NCI-H2171 (cell line): ENCODE measurements at regions not wholly inside any gene's neighbourhood (a gene's known extent, or its start where the extent isn't known, plus 50 kb on each side); places are given as distances from the start of the nearest gene placed in this dataset.
"Not testable (repeated sequence)": the region's sequence is repeated elsewhere in the genome, so short reads cannot be mapped to it uniquely, and the experiment has no call there.

Source experiments
- DNase-seq: peaks from one replicate; lab custom pipeline; 2025; lab: John Stamatoyannopoulos, UW

DNA sequence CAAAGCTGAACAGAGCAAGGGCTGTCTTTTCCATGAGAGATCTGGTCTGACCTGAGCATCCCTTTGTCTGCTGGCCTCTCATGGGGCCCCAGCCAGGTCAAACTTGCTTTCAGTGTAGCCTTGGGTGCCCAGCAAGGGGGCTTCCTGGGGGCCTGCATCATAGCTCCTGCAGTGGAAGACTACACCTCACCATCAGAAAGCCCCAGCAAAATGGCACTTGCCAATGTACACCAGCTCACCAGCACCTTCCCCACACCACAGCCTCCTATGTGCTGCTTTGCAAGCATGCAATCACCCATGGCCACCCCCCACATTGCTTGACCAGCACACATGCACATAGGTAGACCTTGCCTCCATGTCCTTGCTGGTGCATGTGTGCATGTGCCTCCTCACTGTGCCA, 1478.1 kb downstream of the FSTL5 start:
- DNase-seq: no peak

DNA sequence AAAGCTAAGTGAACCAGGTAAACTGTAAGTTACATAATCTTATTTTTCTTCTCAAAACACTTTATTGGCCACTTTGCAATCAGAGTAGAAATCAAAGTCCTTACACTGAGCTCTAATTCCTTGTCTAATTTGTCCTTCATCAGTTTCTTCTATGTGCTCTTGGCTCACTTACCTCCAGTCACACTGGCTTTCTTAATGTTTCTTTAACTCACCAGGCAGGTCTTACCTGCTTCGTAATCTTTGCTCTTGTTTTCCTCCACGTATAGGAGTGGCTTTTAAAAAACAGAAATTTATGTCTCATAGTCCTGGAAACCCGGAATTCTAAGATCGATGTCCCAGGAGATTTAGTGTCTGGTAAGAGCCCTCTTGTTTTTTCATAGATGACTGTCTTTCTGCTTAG, 1462.1 kb downstream of the FSTL5 start:
- DNase-seq: no peak

DNA sequence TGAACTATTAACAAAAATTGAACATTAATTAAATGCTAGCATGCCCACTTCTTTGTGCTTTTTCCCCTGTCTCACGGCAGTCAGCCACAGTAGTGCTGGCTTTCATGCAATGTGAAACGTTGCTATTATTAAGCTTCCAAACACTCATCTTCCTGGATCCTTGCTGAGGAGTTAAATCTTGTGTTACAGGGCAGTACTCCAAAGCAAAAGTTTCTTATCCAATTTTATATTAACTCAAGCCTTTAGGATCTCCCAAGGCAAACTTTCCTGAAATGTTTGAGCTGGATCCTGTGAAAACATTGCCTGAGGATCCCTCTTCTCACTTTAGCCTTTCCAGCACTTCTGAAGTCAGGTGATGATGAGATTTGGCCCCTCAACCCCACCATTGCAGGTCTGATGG, 1454.8 kb downstream of the FSTL5 start:
- DNase-seq: no peak

DNA sequence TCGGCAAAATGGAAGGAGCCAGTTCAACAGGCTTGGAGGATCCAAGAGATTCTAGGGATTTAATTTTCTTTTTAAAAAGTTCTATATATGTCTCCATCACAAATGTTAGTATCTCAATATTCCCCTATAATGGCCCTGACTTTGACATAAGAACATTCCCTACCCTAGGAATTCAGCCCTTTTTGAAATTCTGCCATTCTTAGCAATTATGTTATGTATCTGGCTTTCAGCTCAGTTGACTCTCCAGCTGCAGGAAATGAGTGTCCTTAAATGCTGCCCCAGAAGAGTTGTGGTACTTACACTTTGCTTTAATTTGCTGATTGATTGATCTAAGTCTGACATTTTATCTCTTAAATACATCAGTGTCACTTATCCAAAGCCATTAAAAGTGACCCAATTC, 1454.3 kb downstream of the FSTL5 start:
- no peak for DNase-seq

DNA sequence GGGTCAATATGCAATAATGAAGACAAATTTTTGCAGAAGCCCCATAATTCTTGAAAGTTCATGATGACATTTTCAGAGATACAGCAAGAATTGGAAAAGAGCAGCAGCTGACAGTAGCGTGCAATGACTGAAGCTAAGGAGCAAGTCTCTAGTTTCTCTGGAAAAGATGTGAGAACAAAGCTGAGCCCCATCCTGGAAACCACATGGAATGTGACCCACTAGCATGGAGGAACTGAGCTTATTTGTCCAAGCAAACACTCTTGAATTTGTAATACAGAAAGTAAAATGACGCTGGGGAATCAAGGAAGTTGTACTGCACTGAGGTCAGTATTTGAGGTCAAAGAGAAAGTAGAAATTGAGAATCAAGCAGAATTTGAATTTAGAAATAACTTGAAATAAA, 1447.2 kb downstream of the FSTL5 start:
- no peak for DNase-seq

DNA sequence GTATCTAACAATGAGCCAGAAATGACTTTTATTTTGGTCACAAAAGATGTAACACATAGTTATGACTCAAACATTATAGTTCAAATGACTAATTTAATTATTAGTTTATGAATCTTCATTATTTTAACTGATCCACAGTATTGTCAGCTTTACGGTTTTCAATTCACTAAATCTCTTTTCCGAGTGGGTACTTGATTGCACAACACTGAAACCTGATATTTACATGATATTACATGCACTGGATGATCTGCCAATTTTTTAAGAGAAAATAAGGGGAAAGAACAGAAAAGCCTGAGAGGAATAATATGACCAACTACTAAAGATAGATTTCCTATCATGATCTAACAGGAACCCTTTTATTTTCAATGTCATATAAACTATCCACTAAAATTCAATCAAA, 1446.0 kb downstream of the FSTL5 start:
- no peak for DNase-seq

DNA sequence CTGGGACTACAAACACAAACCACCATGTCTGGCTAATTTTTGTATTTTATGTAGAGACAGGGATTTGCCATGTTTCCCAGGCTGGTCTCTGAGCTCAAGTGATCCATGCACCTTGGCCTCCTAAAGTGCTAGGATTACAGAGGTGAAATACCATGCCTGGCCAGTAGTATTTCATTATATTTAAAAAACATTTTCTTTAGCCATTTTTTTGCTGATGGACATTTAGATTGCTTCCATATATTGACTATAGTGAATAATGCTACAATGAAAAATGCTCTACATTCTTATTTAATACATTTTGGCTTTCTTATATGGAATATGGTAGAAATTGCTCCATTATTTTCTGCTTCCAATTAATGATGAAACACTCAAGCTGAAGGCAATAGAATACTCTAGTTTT, 1439.7 kb downstream of the FSTL5 start:
- DNase-seq: no peak

DNA sequence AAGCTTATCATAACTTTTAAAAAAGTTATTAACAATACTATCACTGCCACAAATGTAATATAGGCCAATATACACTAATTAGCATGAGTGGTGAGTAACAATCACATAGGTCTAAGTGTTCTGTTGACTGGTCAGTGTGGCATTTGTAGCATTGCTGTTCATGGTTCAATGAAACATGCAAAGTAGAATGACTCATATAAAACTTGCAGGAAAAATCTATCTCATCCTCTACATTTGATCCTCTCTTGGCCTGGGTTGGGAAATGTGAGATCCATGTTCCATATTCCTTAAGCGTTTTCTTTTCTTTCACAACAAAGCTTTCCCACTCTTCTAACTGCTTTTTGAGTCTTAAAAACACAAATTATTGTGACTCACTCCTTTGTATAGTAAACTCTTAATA, 1418.7 kb downstream of the FSTL5 start:
- no peak for DNase-seq

DNA sequence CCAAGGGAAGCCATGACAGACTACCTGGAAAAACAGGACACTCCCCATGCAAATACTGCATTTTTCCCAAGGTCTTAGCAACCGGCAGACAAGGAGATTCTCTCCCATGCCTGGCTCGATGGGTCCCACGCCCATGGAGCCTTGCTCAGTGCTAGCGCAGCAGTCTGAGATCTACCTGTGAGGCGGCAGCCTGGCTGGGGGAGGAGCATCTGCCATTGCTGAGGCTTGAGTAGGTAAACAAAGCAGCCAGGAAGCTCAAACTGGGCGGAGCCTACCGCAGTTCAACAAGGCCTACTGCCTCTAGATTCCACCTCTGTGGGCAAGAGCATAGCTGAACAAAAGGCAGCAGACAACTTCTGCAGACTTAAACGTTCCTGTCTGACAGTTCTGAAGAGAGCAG, 1417.2 kb downstream of the FSTL5 start:
- not testable (repeated sequence) for DNase-seq

DNA sequence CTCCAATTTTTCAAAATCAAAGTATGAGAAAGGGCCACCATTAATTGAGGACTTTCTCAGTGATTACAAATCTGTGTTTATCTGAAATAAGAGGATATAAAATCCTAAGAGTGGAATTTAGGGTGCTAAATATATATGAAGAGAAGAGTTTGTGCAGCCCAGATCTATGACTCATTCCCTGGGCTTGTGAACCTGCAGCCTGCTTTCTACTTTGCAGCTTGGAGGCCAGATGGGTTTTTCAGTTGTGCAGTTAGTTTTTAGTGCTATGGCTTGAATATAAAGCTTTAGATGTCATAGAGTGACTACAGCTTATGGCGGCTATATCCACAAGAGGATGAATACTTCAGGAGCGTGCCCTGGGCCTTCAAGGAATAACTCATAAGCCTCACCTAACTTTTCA, 1391.1 kb downstream of the FSTL5 start:
- no peak for DNase-seq

DNA sequence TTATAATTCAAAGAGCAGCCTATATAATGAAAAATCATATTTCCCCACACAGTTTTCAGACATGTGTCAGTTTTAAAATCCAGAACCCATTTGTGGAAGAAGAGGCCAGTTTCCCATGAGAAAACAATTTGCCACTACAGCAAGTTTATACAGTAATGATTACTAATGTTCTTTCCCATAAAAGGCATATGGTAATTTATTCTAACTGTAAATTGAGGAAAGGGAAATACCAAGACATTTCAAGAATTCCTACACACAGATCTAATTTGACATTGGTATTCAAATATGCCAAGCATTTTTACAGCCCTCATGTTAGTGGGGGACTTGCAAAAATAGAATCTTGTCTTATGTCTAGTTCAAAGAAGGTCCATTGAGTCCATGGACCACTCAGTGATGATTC, 1368.6 kb downstream of the FSTL5 start:
- no peak for DNase-seq

DNA sequence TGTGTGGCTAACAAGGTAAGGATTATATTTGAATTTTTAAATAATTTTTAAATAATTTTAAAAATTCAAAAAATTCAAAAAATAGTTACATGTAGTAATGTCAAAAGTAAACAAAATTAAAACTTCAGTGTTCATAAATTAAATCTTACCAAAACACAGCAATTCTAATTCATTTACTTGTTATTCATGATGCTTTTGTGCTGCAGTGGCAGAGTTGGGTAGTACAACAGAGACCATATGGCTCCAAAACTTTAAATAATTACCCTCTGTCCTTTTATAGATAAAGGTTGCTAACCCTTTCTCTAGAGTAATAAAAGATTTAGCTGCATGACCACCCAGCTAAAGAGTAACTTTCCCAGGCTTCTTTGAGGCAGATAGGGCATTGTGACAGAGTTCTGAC, 1355.6 kb downstream of the FSTL5 start:
- no peak for DNase-seq

DNA sequence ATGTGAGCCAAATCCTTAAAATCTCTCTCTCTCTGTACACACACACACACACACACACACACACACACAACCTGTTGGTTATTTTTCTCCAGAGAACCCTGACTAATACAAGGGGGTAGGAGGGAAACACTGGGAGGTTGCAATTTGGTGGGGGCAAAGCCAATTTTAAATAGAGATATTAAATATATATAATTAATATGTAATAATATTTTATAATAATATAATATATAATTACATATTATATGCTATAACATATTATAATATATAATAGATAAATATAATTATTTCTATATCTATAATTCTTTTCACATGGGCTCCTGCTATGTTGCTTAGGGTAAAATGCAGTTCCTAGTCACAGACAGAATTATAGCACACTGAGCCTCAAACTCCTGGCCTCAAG, 1354.2 kb downstream of the FSTL5 start:
- DNase-seq: no peak

DNA sequence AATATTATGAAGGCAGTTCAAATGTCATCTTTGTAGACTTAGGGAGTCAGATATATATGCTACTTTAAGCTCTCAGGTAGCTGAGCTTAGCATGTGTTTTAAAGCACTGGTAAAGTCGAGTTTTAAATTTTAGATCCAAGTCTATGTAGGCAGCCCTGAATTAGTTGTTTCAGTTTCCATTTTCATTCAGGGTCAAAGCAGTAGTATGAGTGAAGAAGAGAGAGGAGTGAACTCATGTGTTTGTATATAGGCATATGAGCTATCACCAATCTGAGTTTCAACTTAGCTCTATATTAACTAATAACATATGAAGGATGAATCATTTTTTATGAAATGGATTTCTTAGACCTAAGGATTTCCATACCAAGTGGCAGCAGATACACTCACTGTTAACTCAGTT, 1353.4 kb downstream of the FSTL5 start:
- no peak for DNase-seq

DNA sequence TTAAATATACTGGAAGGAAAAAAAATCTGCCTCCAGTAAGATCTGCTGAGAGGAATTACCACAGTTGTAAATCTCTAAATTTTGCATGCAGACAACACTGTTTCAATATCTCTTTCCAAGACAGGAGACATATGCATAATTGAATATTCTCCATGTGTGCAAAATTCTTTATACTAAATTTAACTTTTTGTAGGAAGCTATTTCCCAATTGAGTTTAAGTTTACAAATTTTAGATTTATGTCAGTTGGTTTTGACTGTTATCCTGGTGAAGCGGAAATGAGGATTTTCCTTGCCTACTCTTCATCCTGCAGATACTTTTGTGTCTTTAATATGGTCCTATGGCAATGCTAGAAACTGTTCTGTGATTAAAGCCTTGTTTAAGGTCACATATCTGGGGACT, 1352.9 kb downstream of the FSTL5 start:
- DNase-seq: no peak

DNA sequence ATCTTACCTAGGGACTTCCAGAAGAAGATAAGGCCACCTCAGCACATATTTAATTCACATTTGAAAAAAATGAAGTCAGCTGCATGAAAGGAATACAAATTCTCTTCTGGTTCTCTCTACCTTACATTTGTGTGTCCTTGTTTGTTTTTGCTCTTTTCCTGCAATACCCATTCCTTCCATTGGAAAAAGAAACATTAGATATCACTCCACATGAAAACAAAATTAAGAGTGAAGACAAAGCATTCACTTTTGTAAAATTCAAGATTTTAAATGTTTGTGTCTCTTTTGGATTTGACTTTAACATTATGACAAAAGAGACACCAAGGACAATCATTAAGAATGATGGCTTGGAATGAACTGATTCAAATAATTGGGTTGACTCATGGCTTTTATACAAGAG, 1351.8 kb downstream of the FSTL5 start:
- no peak for DNase-seq

DNA sequence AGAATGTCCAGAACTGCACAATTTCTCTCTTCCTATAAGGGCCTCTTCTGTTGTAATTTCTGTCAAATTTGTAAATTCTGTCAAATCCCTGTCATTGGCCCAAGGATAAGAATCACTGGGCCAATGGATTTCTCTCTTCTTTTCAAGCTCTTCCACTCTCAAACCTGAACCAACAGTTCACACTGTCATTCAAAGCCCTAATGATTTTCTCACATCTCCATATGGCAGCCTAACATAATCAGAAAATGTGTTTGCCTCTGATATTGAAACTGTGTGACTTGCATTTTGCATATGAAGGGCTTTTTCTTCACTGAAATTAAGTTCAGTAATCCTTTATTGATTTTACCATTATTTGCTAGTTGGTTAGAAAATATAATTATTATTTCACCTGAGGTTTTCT, 1349.1 kb downstream of the FSTL5 start:
- no peak for DNase-seq

DNA sequence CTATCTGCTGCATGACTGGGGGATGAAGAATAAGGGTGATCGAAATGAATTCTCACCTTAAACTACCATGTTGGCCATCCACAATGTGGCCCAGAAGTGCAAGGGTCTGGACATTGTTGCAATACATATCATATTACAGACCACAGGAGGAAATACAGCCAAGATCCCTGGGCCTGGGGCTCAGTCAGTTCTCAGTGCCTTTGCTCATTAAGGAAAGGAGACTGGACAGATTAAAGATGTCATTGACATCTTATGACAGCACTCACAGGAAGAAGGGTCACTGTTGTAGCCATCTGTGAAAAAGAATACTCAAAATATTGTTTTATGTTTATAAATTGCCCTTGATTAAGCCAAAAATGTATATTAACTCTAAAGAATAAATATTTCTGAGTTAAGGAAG, 1345.2 kb downstream of the FSTL5 start:
- DNase-seq: no peak

DNA sequence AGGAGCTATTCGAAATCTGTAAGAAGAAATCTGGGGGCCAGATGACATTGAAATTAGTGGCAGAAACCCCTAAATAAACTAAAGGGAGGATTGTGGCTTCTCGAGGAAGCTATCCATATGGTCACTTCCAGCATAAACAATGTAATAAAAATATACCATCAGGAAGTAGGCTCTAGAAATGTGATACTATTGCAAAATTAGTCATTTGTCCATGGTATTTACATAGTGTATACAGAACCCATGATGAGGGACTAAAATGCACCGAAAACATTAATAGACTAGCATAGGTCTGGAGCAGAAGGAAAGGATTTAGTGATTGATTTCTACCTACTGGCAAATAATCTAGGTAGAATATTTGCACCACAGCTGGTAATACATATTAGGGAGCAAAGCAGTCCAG, 1344.0 kb downstream of the FSTL5 start:
- no peak for DNase-seq

DNA sequence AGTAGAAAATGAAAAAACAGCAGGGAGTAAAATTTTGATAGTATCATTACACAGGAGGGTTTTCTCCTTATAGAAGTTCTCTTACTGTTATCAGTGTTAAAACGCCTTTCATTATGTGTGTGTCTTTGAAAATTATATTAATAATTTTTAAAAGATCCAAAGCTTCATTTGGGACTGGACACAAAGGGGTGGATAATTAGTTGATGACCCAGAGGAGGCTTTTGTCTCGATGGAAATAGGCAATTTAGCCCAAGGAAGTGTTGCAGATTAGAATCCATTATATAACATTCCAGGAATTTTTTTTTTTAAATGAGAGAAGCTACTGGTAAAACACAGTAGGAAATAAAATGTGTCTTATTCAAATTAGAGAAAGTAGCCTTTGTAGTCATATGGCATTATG, 1339.3 kb downstream of the FSTL5 start:
- no peak for DNase-seq

DNA sequence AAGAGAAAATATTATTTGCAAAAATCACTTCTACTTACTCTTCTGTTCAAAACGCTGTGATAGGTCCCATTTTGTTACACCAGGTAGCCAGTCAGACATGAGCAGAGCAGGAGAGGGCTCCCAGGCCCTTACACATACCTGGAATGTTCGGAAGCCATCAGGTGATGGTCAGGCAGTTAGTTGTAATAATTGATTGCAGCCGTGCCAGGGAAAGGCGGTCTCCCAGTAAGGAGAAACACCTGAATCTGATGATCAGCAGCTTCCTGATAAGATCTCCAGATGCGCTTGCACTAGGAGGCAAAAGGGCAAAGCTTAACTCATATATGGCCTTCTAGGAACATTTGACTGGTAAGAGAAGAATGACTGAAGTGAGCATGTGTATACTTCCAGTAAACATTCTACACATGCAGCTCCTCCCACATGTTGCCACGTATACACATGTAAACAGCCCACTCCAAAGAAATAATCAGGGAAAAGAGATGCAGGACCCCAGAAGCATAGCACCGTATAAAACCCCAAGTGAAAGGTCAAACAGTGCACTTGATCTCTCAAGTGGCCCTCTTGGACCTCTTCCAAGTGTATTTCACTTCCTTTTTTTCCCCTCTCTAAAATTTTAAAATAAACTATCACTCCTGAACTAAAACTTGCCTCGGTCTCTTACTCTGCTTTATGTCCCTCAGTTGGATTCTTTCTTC, 1338.0 kb downstream of the FSTL5 start:
- no peak for DNase-seq

DNA sequence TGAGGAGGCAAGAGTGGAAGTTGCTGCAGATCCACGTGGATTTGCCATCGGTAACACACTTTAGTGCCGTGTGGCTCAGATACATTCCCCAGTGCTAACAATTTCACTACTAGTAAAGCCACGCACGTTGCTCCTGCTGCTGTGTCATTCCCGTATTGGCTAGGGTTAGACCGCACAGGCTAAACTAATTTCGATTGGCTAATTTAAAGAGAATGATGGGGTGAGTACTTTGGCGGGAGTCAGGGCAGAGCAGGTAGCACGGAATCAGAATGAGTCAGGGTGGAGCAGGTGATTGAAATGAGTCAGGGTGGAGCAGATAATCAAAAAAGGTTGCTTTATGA, 1337.5 kb downstream of the FSTL5 start:
- DNase-seq: no peak

DNA sequence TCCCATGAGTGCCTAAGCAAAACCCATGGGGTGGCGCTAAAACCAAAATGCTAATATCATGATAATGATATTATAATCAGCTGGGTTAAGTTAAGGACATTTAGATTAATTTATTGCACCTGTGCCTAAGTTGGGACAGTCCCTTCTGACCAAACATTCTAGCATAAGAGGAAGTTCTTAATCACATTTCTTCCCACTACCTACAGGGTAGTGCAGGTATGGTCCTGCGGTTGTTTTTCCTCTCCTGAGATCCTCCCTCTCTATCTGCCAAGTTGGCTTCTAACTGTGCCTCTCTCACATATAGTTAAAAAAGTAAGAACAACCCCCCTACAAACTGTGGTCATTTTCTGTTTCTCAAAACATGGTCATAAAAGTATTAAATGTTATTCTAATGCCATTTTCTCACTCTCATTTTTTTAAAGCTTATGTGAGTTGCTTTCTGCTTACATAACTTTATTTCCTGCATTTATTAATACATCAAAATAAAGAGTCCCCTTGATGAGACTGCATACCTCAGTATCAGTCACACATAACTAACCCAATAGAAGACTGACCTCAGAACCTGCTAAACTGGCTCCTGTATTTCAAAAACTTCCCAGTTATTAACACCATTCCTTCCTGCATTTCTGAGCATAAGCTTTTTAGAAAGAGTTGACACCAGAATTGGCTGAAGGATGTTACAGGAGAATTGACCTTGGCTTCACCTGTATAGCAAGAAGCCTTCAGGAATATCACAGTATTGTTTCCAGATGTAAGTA, 1332.5 kb downstream of the FSTL5 start:
- DNase-seq: no peak

DNA sequence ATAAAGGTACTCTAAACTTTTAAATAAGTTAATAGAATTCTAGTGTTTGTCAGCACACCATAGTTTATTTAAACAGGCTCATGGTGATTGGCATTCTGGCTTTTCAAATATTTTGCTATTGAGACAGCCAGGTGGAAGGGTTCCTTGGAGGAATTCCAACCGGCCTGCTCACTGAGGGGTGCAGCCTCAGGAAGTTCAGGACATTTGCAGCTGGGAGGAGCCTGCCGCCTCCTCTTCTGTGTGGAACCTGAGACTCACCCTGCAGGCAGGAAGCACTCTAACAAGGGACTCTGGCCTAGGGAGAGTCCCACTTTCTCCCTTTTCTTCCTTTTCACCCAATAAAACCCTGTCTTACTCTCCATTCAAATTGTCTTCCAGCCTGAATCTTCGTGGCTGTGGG, 1328.0 kb downstream of the FSTL5 start:
- DNase-seq: no peak
